ENCODE measurements at regions not wholly inside any gene's neighbourhood (a gene's known extent, or its start where the extent isn't known, plus 50 kb on each side); places are given as distances from the start of the nearest gene placed in this dataset.

DNA sequence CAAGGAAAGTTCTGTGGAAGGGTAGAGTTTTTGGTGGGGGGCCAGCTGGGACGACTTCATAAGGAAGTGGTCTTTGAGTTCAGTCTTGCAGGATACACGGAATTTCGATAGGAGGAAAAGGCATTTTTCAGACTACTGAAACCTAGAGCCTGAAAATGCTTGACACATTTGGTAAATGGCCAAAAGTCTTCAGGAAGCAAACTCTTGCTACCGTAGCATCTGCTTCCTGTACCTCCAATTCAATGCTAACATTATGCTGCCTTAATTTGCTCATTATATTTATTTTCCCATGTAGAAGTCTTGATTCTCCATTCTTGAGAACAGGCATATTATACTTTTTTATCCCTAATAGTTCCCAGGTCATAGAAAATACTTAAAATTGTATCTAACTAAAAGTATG lies 129.3 kb upstream of the MED13 start:
- Histone ChIP-seq H3K36me3 (no peaks in the 10 kb centered on the region), H3K27me3 (no peaks in the 10 kb centered on the region), H3K4me3 (no peak overlapping the region), H3K27ac (no peak overlapping the region), H3K4me1 (no peaks in the 10 kb centered on the region), H3K9me3 (no peaks in the 10 kb centered on the region)
- WGBS = 30% methylated on average over 4 of the region's 4 CpGs
- TF ChIP-seq POLR2A (IDR thresholded peaks at IDR 0.05) (no peak), POLR2AphosphoS5 (IDR thresholded peaks at IDR 0.05) (no peak), CTCF (IDR thresholded peaks at IDR 0.05) (no peak), EP300 (IDR thresholded peaks at IDR 0.05) (no peak)
- DNase-seq (ENCODE audit: low spot score in 2 of 2) = no peak

- no peak for TF ChIP-seq POLR2AphosphoS5 (IDR thresholded peaks at IDR 0.05)
- no peak for TF ChIP-seq POLR2A (IDR thresholded peaks at IDR 0.05)
- no peak for TF ChIP-seq EP300 (IDR thresholded peaks at IDR 0.05)
- TF ChIP-seq CTCF (IDR thresholded peaks at IDR 0.05) = no peak
- Histone ChIP-seq H3K9me3 (no peaks in the 10 kb centered on the region), H3K4me1 (no peaks in the 10 kb centered on the region), H3K4me3 (no peak overlapping the region), H3K36me3 (no peaks in the 10 kb centered on the region), H3K27ac (no peak overlapping the region), H3K27me3 (no peaks in the 10 kb centered on the region)
- no peak for DNase-seq (ENCODE audit: low spot score in 2 of 2)
- 83% methylated on average over 4 of the region's 4 CpGs for WGBS
Measured at GRCh38 chr17:62193249-62193648, 128.2 kb upstream of the MED13 start.

- no peak for DNase-seq (ENCODE audit: low spot score in 2 of 2)
Measured at GRCh38 chr17:62191390-62192361, 126.6 kb upstream of the MED13 start.

GRCh38 chr17:62189377-62189776 lies 124.3 kb upstream of the MED13 start:
- WGBS = 76% methylated on average over 6 of the region's 6 CpGs
- no peak for TF ChIP-seq POLR2A (IDR thresholded peaks at IDR 0.05)
- no peak for TF ChIP-seq EP300 (IDR thresholded peaks at IDR 0.05)
- no peak for TF ChIP-seq POLR2AphosphoS5 (IDR thresholded peaks at IDR 0.05)
- no peak for TF ChIP-seq CTCF (IDR thresholded peaks at IDR 0.05)
- no peak overlapping the region for H3K27ac ChIP-seq

More at GRCh38 chr17:62191390-62192361, 126.6 kb upstream of the MED13 start:
- 87% methylated on average over 17 of the region's 17 CpGs for WGBS
- H3K4me3 ChIP-seq = no peak overlapping the region
- H3K4me1 ChIP-seq = no peaks in the 10 kb centered on the region
- no peaks in the 10 kb centered on the region for H3K27me3 ChIP-seq
- no peaks in the 10 kb centered on the region for H3K9me3 ChIP-seq
- no peak overlapping the region for H3K27ac ChIP-seq
- TF ChIP-seq CTCF (IDR thresholded peaks at IDR 0.05) = no peak
- TF ChIP-seq POLR2AphosphoS5 (IDR thresholded peaks at IDR 0.05) = no peak
- TF ChIP-seq POLR2A (IDR thresholded peaks at IDR 0.05) = no peak
- no peak for TF ChIP-seq EP300 (IDR thresholded peaks at IDR 0.05)
- H3K36me3 ChIP-seq = no peaks in the 10 kb centered on the region

DNA sequence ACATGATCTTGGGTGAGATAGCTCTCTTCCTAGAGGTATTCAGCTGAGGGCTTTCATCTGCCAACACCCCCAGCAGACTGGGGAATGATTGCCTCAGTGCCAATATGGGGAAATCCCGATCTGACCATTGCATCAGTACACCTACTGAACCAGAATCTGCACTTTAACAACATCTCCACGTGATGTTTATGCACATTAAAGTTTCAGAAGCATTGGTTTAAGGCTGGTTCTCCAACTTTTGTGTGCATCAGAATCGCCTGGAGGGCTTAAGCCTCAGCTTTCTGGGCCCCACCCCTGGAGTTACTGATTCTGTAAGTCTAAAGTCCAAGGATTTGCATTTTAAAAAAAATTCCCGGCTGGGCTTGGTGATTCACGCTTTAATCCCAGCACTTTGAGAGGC lies 123.6 kb upstream of the MED13 start:
- H3K27me3 ChIP-seq = no peaks in the 10 kb centered on the region
- H3K9me3 ChIP-seq = no peaks in the 10 kb centered on the region
- DNase-seq (ENCODE audit: low spot score in 2 of 2) = no peak
- TF ChIP-seq POLR2A (IDR thresholded peaks at IDR 0.05) (no peak), CTCF (IDR thresholded peaks at IDR 0.05) (no peak), POLR2AphosphoS5 (IDR thresholded peaks at IDR 0.05) (no peak), EP300 (IDR thresholded peaks at IDR 0.05) (no peak)
- no peak overlapping the region for H3K4me3 ChIP-seq
- no peak overlapping the region for H3K27ac ChIP-seq
- H3K4me1 ChIP-seq = no peaks in the 10 kb centered on the region
- no peaks in the 10 kb centered on the region for H3K36me3 ChIP-seq
- 50% methylated on average over 5 of the region's 5 CpGs for WGBS

More at GRCh38 chr17:62189377-62189776, 124.3 kb upstream of the MED13 start:
- Histone ChIP-seq H3K4me1 (no peaks in the 10 kb centered on the region), H3K4me3 (no peak overlapping the region), H3K36me3 (no peaks in the 10 kb centered on the region), H3K27me3 (no peaks in the 10 kb centered on the region), H3K9me3 (no peaks in the 10 kb centered on the region)
- DNase-seq (ENCODE audit: low spot score in 2 of 2) = no peak

Data from suprapubic skin (tissue), 4 donors.